H1 (cell line): ENCODE measurements at regions not wholly inside any gene's neighbourhood (a gene's known extent, or its start where the extent isn't known, plus 50 kb on each side); places are given as distances from the start of the nearest gene placed in this dataset.

Experiments used
- CTCF ChIA-PET: fragments of 300-600 bp; sonication (Branson Sonifier 250); formaldehyde crosslinking; loops from one replicate; lab custom pipeline; 2021; ENCODE audit not compliant: partially characterized antibody; lab: Charles Lee
- POLR2A ChIA-PET: fragments of 300-600 bp; sonication (Branson Sonifier 250); formaldehyde crosslinking; loops from one replicate; lab custom pipeline; 2021; ENCODE audit warnings: inconsistent platforms; ENCODE audit not compliant: partially characterized antibody; lab: Charles Lee
- DNase-seq, 2 experiments: peaks; one replicate each; pipeline versions ENCODE4 v3.0.0 to v3.0.0-alpha.2; 2010 to 2022; ENCODE audit warnings: low spot score in 2 of 2, low read depth in 1 of 2, mixed read lengths in 1 of 2
- FAIRE-seq: peaks from 2 replicates; lab custom pipeline; 2011; peaks lifted over from hg19 to GRCh38; lab: Jason Lieb, UNC
- H2AFZ ChIP-seq: 2 replicates; pipeline ENCODE4 v1.8.1; 2012; ENCODE audit warnings: low read length, inconsistent platforms
- H2AK5ac ChIP-seq: 2 replicates; pipeline ENCODE4 v1.6.1; 2013; ENCODE audit warnings: low read depth, low read length
- H2BK120ac ChIP-seq: replicated peaks from 2 replicates; pipeline ENCODE3; 2013; ENCODE audit warnings: low read depth, low read length, inconsistent platforms
- H2BK12ac ChIP-seq: 2 replicates; pipeline ENCODE4 v1.6.1; 2013; ENCODE audit warnings: low read depth, low read length
- H2BK15ac ChIP-seq: 2 replicates; pipeline ENCODE4 v1.6.1; 2013; ENCODE audit warnings: low read length
- H2BK20ac ChIP-seq: 2 replicates; pipeline ENCODE4 v1.6.1; 2013; ENCODE audit warnings: low read length
- H2BK5ac ChIP-seq: 2 replicates; pipeline ENCODE4 v1.6.1; 2013; ENCODE audit warnings: low read depth, low read length
- H3K14ac ChIP-seq: 2 replicates; pipeline ENCODE4 v1.6.1; 2013; ENCODE audit warnings: inconsistent platforms; ENCODE audit not compliant: insufficient read length
- H3K18ac ChIP-seq: 2 replicates; pipeline ENCODE4 v1.6.1; 2013; ENCODE audit warnings: low read length; ENCODE audit errors: extremely low read depth
- H3K23ac ChIP-seq: 2 replicates; pipeline ENCODE4 v1.6.1; 2013; ENCODE audit warnings: inconsistent platforms; ENCODE audit not compliant: insufficient read length
- H3K23me2 ChIP-seq: 2 replicates; pipeline ENCODE4 v1.6.1; 2013; ENCODE audit warnings: low read depth, low read length
- H3K27ac ChIP-seq: 2 replicates; pipeline ENCODE4 v1.6.1; 2011; ENCODE audit warnings: low read depth, low read length, inconsistent platforms
- H3K27me3 ChIP-seq, 4 experiments: replicated peaks in 1 of 4; 1 replicate in 1 of 4; 2 replicates in 3 of 4; pipeline versions ENCODE4 v1.6.1 to v1.8.1; 2011 to 2013; ENCODE audit warnings: low read length in 3 of 4, mild to moderate bottlenecking in 3 of 4, inconsistent platforms in 2 of 4, mixed read lengths in 2 of 4, moderate library complexity in 1 of 4; ENCODE audit not compliant: control insufficient read depth in 3 of 4, insufficient read depth in 3 of 4; ENCODE audit errors: extremely low read depth in 1 of 4
- H3K36me3 ChIP-seq, 4 experiments: 2 replicates each; pipeline versions ENCODE4 v1.6.1 to v1.8.1; 2011 to 2013; ENCODE audit warnings: mild to moderate bottlenecking in 4 of 4, low read length in 3 of 4, moderate library complexity in 2 of 4, control low read depth in 1 of 4, inconsistent platforms in 1 of 4; ENCODE audit not compliant: insufficient read depth in 4 of 4, control insufficient read depth in 2 of 4
- H3K4ac ChIP-seq: replicated peaks from 2 replicates; pipeline ENCODE3; 2013; ENCODE audit warnings: low read length, low read depth, mixed read lengths, inconsistent platforms; ENCODE audit not compliant: insufficient read length
- H3K4me1 ChIP-seq, 4 experiments: replicated peaks in 1 of 4; 1 replicate in 1 of 4; 2 replicates in 3 of 4; pipeline versions ENCODE4 v1.6.1 to v1.8.1; 2011 to 2013; ENCODE audit warnings: low read length in 3 of 4, inconsistent platforms in 2 of 4, mixed read lengths in 1 of 4; ENCODE audit not compliant: insufficient read depth in 4 of 4, control insufficient read depth in 3 of 4
- H3K4me2 ChIP-seq, 2 experiments: 2 replicates each; pipeline versions ENCODE4 v1.6.1 to v1.8.1; 2011 to 2013; ENCODE audit warnings: low read depth in 2 of 2, low read length in 2 of 2, control low read depth in 1 of 2, inconsistent platforms in 1 of 2, mild to moderate bottlenecking in 1 of 2; ENCODE audit not compliant: insufficient read depth in 1 of 2
- H3K4me3 ChIP-seq, 4 experiments: fragments of 200-600, 300-600 bp in 1 of 4; sonication (generic), shearing (Covaris generic), sonication (Bioruptor Twin) in 1 of 4; 2 replicates each; pipeline versions ENCODE4 v1.5.1 to v1.8.1; 2011 to 2016; ENCODE audit warnings: low read length in 4 of 4, low read depth in 3 of 4, control low read depth in 2 of 4, inconsistent platforms in 2 of 4, mild to moderate bottlenecking in 2 of 4, mixed read lengths in 1 of 4, moderate library complexity in 1 of 4; ENCODE audit not compliant: insufficient read depth in 2 of 4; ENCODE audit errors: extremely low read depth in 1 of 4
- H3K56ac ChIP-seq: replicated peaks from 2 replicates; pipeline ENCODE3; 2013; ENCODE audit warnings: low read depth, mild to moderate bottlenecking, mixed read lengths, low read length, inconsistent platforms; ENCODE audit not compliant: insufficient read length
- H3K79me1 ChIP-seq: 2 replicates; pipeline ENCODE4 v1.6.1; 2013; ENCODE audit warnings: low read depth, low read length, control low read depth
- H3K79me2 ChIP-seq, 2 experiments: 2 replicates each; pipeline versions ENCODE4 v1.6.1 to v1.8.1; 2012 to 2013; ENCODE audit warnings: low read length in 2 of 2, mild to moderate bottlenecking in 2 of 2, inconsistent platforms in 1 of 2; ENCODE audit not compliant: insufficient read depth in 2 of 2, control insufficient read depth in 1 of 2
- H3K9ac ChIP-seq, 4 experiments: replicated peaks in 1 of 4; 1 replicate in 1 of 4; 2 replicates in 3 of 4; pipeline versions ENCODE4 v1.6.1 to v1.8.1; 2011 to 2013; ENCODE audit warnings: low read depth in 3 of 4, low read length in 3 of 4, control low read depth in 2 of 4, mild to moderate bottlenecking in 2 of 4, moderate library complexity in 2 of 4, inconsistent platforms in 1 of 4; ENCODE audit errors: extremely low read depth in 1 of 4
- H3K9me3 ChIP-seq, 2 experiments: 2 replicates each; pipeline versions ENCODE4 v1.6.1 to v1.8.1; 2012 to 2013; ENCODE audit warnings: mild to moderate bottlenecking in 2 of 2, moderate library complexity in 2 of 2, control low read depth in 1 of 2, inconsistent platforms in 1 of 2, low read depth in 1 of 2, low read length in 1 of 2, mixed read lengths in 1 of 2; ENCODE audit not compliant: insufficient read depth in 2 of 2
- H4K20me1 ChIP-seq, 2 experiments: replicated peaks in 1 of 2; 2 replicates each; pipeline versions ENCODE3 to v1.8.1; 2011 to 2013; ENCODE audit warnings: inconsistent platforms in 2 of 2, low read length in 2 of 2, mild to moderate bottlenecking in 1 of 2; ENCODE audit not compliant: insufficient read depth in 2 of 2, control insufficient read depth in 1 of 2
- H4K5ac ChIP-seq: 2 replicates; pipeline ENCODE4 v1.6.1; 2013; ENCODE audit warnings: low read length, low read depth, mixed read lengths, inconsistent platforms; ENCODE audit not compliant: insufficient read length
- H4K8ac ChIP-seq: 2 replicates; pipeline ENCODE4 v1.8.0; 2013; ENCODE audit warnings: mild to moderate bottlenecking, moderate library complexity, low read length, inconsistent platforms; ENCODE audit not compliant: insufficient read depth; ENCODE audit errors: extremely low read depth
- H4K91ac ChIP-seq: replicated peaks from 2 replicates; pipeline ENCODE3; 2013; ENCODE audit warnings: low read length, mixed read lengths, inconsistent platforms; ENCODE audit not compliant: insufficient read length
- CEBPB ChIP-seq: IDR thresholded peaks from 2 replicates; pipeline ENCODE4 v1.6.1; 2012; ENCODE audit warnings: low read depth, low read length
- CHD1 ChIP-seq: IDR thresholded peaks from 2 replicates; pipeline ENCODE4 v1.6.1; 2012; ENCODE audit warnings: low read depth, low read length, improper control_type of control experiment
- FOSL1 ChIP-seq: IDR thresholded peaks from 2 replicates; pipeline ENCODE4 v1.6.1; 2011; ENCODE audit warnings: mild to moderate bottlenecking, low read depth, low read length, moderate library complexity; ENCODE audit not compliant: insufficient read depth
- HDAC2 ChIP-seq, 2 experiments: fragments of 300-600 bp in 1 of 2; sonication (generic) in 1 of 2; IDR thresholded peaks; 2 replicates each; pipeline ENCODE4 v1.6.1; 2011 to 2012; ENCODE audit warnings: low read depth in 2 of 2, low read length in 2 of 2, mild to moderate bottlenecking in 2 of 2, moderate library complexity in 2 of 2, borderline replicate concordance in 1 of 2, inconsistent platforms in 1 of 2
- KDM1A ChIP-seq: fragments of 200-600, 300-600 bp; sonication (generic); IDR thresholded peaks from 2 replicates; pipeline ENCODE4 v1.7.1; 2016; ENCODE audit warnings: mild to moderate bottlenecking, low read length, borderline replicate concordance
- KDM5A ChIP-seq: fragments of 200-600 bp; IDR thresholded peaks from 2 replicates; pipeline ENCODE4 v1.7.1; 2012; ENCODE audit warnings: mild to moderate bottlenecking, low read length, inconsistent platforms, mixed read lengths
- NANOG ChIP-seq: IDR thresholded peaks from 2 replicates; pipeline ENCODE4 v1.6.1; 2011; ENCODE audit warnings: low read length, low read depth, mild to moderate bottlenecking, inconsistent platforms; ENCODE audit not compliant: insufficient read depth, poor library complexity, severe bottlenecking
- POLR2A ChIP-seq, 2 experiments: IDR thresholded peaks; 1 replicate in 1 of 2; 2 replicates in 1 of 2; pipeline ENCODE4 v1.6.1; 2011; ENCODE audit warnings: low read depth in 2 of 2, low read length in 2 of 2, mild to moderate bottlenecking in 2 of 2; ENCODE audit errors: control extremely low read depth in 1 of 2
- POLR2AphosphoS5 ChIP-seq: IDR thresholded peaks from 2 replicates; pipeline ENCODE4 v1.6.1; 2011; ENCODE audit warnings: low read depth, low read length
- SIX5 ChIP-seq: IDR thresholded peaks from 2 replicates; pipeline ENCODE4 v1.6.1; 2011; ENCODE audit warnings: mild to moderate bottlenecking, low read depth, low read length
- SP4 ChIP-seq: IDR thresholded peaks from 2 replicates; pipeline ENCODE4 v1.6.1; 2012; ENCODE audit warnings: low read length, inconsistent platforms
- TBP ChIP-seq: IDR thresholded peaks from 2 replicates; pipeline ENCODE4 v1.6.1; 2011; ENCODE audit warnings: low read depth, low read length, improper control_type of control experiment
- TCF12 ChIP-seq: IDR thresholded peaks from 2 replicates; pipeline ENCODE4 v1.6.1; 2011; ENCODE audit warnings: low read depth, mild to moderate bottlenecking, low read length
- TEAD4 ChIP-seq: IDR thresholded peaks from 2 replicates; pipeline ENCODE4 v1.6.1; 2012; ENCODE audit warnings: low read depth, low read length, inconsistent platforms, mixed read lengths
- USF2 ChIP-seq: IDR thresholded peaks from 2 replicates; pipeline ENCODE4 v1.6.1; 2011; ENCODE audit warnings: low read length, improper control_type of control experiment
- TF ChIP-seq, protein P1 (sequence below): IDR thresholded peaks from 2 replicates; pipeline ENCODE4 v1.6.1; 2011; ENCODE audit warnings: low read depth, mild to moderate bottlenecking, low read length; ENCODE audit not compliant: insufficient read depth

GRCh38 chr9:75432888-75433287, 344.6 kb downstream of the OSTF1 start:
- Histone ChIP-seq H4K5ac (no peak overlapping the region), H4K20me1 (no peaks in the 10 kb centered on the region), H2AFZ (no peak overlapping the region), H3K36me3 (no peaks in the 10 kb centered on the region), H3K23me2 (no peaks in the 10 kb centered on the region), H2BK20ac (no peak overlapping the region), H3K79me2 (no peaks in the 10 kb centered on the region), H3K23ac (no peak overlapping the region), H3K27ac (no peak overlapping the region), H2BK120ac (no peak overlapping the region), H2AK5ac (no peak overlapping the region), H3K4me2 (no peak overlapping the region), H3K9me3 (no peaks in the 10 kb centered on the region), H3K4me1 (no peaks in the 10 kb centered on the region), H2BK12ac (no peak overlapping the region), H3K56ac (no peak overlapping the region), H4K91ac (no peak overlapping the region), H3K18ac (no peak overlapping the region), H4K8ac (no peak overlapping the region), H2BK15ac (no peak overlapping the region), H2BK5ac (no peak overlapping the region), H3K14ac (no peak overlapping the region), H3K79me1 (no peaks in the 10 kb centered on the region), H3K27me3 (no peaks in the 10 kb centered on the region), H3K4ac (no peak overlapping the region), H3K9ac (no peak overlapping the region), H3K4me3 (no peak overlapping the region)
- CTCF ChIA-PET = interaction anchor here (0.9 kb wide), 1 partner anchor 23 kb away, joined by 3 read pairs; no protein-coding TSS in a partner anchor
- FAIRE-seq (no peak), DNase-seq (no peak)
- POLR2A ChIA-PET = interaction anchor here (0.6 kb wide), 1 partner anchor 124 kb away, joined by 3 read pairs; no protein-coding TSS in a partner anchor
- TF ChIP-seq USF2 (no peak), POLR2AphosphoS5 (no peak), SIX5 (no peak), NANOG (no peak), POLR2A (IDR thresholded peaks at IDR 0.05; ENCODE audit: control extremely low read depth in 1 of 2, low read depth in 2 of 2, low read length in 2 of 2) (no peak), TBP (no peak), CEBPB (no peak), CHD1 (no peak), KDM1A (no peak), HDAC2 (IDR thresholded peaks at IDR 0.05; ENCODE audit: borderline replicate concordance in 1 of 2, low read depth in 2 of 2, low read length in 2 of 2) (no peak), SP4 (no peak), FOSL1 (no peak), TCF12 (no peak), TEAD4 (no peak), KDM5A (no peak)
- TF ChIP-seq, protein P1, sequence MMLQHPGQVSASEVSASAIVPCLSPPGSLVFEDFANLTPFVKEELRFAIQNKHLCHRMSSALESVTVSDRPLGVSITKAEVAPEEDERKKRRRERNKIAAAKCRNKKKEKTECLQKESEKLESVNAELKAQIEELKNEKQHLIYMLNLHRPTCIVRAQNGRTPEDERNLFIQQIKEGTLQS = no peak
